DLD1 (cell line): ENCODE measurements at regions not wholly inside any gene's neighbourhood (a gene's known extent, or its start where the extent isn't known, plus 50 kb on each side); places are given as distances from the start of the nearest gene placed in this dataset.
"Not testable (repeated sequence)": the region's sequence is repeated elsewhere in the genome, so short reads cannot be mapped to it uniquely, and the experiment has no call there.

ENCODE experiments used
- in situ Hi-C: cut with HindIII; loops from 2 replicates; pipeline ENCODE4 v1.10.0; 2017; ENCODE audit warnings: low sequenced_read_pairs

DNA sequence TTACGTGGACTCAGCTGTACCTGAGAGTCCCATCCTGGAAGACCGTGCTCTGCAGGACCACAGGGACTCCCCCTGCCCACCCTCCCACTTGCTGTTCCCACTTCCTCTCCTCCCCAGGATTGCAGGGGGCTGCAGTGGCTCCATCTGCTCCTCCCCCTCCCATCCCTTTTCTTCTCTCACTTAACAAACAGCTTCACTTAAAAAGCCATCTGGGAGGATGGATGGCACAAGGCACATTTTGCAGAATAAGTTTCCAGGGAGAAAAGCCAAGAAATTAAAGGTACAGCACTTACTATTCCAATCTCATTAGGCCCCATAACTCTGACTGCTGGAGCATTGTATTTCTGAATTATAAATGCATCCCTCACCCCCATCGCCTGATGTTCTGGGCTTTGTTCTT lies 458.7 kb downstream of the PTPRU start:
- in situ Hi-C loops = no loop called here

DNA sequence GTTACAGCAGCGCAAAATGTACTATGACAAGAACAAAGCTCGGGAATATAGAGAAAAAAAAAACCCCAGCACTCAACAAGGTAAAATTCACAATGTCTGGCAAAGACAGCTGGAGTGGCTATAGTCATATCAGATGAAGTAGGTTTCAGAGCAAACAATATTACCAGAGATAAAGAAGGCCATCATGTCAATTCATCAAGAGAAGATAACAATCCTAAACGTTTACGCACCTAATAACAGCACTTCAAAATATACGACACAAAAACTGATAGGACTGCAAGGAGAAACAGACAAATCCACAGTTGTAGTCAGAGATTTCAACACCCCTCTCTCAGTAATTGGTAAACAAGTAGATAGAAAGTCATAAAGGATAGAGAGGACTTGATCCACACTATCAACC lies 455.2 kb downstream of the PTPRU start:
- in situ Hi-C loops = no loop called here

DNA sequence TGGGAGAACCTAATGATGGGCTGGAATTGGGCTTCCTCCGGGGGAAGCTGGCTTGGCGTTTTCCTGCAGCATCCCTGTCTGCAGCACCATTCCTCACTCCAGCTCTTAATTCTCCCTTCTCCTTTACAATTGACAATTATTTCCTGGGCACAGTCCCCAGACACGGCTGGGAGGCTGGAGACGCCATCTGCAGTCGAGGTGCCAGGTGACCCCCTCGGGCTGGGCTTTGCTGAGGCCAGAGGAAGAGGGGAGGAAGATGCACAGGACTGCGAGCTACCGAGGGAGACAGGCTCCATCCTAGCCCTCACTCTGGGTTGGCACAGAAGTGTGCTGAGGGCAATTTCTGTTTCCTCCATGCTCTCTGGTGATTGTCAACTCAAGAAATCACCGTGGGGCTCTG lies 453.8 kb downstream of the PTPRU start:
- in situ Hi-C loops = no loop called here

DNA sequence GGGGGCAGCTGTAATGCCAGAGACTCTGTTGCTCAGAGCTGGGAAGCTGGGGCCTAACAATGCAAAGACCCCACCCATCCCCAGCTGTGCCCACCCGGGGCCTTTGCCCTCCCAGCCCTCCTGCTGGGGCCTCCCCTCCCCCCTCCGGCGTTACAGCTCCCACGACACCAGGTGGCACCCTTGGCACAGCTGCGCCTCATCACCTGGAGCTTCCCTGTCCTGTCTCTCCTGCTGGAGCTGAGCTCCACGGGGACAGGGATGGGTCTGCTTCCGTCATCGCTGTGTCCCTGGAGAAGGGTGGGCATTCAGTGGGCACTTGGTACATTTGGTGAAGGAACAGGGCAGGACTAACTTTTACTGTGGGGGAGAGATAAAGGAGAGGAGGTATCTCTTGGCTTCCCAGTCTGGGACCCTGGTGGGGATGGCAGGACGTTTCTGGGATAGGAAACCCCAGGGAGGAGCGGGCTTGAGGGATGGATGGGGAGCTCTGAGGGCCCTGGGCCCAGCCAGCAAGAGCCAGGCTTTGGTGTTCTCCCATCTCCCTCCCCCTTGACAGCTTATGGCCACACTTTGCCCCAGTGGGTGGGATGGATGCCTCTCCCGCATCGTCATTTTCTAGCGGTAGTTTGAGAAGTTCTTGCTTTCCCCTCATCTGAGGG lies 453.2 kb downstream of the PTPRU start:
- in situ Hi-C loops = no loop called here

DNA sequence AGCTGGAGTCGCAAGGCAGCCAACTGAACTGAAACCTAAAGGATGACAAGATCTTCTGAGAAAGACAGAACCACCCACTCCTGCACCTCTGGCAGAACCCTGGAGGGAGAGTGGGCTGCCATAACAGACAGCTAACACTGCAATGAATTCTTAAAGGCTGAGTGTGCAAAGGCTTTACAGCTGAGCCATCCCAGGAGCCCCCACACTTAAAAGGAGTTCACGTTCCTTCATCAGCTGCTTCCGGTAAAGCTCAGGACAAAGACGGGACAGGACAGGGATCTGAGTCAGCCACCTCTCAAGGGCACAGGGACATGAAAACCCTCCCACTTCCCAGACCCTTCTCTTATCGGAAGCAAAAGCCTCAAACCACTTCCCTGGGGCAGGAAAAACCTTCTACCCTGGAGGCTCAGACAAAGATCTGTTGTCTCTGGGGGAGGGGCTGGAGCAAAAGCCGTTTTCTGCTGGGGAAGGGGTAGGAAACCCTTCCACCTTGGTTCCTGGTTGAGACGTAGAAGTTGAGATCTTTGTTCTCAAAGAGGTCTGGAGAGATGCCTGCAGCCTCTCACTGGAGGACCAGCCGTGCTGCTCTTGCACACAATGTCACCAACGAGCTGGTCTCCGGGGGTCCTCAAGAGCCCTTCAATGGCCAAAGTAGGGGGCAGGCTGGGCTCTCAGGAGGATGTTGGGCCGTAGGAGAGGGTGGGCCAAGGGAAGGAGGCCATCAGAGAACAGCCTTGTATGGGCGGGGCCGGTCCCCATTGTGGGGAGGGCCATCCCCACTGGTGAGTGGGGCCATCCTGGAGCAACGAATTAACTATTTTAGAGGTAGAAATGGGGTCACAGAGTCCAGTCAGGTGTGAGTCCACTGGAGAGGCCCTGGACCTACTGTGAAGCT lies 452.4 kb downstream of the PTPRU start:
- in situ Hi-C loops = no loop called here

DNA sequence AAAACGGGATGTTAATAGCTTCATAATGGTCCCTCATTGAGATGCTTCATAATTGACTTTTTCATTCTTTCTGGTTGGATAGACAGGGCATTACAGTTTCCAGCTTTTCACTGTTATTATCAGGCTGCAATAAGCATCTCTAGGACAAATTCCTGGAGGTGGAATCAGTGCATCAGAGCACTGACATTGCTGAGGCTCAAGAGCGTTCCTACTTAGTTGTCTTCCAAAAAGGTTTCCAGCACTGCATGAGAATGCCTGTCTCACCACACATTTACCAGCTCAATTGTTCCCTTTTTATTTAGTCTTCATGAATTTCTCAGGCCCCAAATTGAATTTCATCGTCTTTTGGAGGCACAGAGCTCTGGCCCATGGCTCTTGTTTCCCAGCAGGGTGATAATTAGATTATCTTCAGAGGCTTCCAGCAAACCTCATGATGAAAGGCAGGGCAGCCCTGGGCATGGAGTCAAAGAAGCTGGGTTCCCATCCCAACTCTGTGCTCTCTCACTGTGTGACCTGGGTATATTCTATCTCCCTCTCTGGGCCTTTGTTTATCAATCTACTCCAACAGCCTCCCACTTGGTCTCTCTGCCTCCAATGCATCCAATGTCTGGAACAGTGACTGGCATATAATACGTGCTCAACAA lies 451.4 kb downstream of the PTPRU start:
- in situ Hi-C loops = no loop called here

DNA sequence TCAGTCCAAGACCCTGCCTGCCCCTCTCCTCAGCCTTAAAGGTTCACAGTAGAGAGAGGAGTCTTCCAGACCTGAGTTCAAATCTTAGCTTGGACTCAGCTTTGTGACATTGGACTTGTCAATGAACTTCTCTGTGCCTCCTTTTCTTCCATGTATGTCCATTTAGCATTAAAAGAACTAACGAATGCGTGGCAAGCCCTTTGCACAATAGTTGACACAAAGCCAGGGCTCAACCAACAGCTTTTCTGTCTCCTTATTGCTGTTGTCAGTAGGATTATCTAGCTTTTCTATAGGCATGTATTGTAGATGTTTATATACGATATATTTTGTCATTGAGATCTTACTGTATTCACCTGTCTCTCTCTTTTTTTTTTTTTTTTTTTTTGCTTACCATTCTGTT lies 450.8 kb downstream of the PTPRU start:
- in situ Hi-C loops = no loop called here

DNA sequence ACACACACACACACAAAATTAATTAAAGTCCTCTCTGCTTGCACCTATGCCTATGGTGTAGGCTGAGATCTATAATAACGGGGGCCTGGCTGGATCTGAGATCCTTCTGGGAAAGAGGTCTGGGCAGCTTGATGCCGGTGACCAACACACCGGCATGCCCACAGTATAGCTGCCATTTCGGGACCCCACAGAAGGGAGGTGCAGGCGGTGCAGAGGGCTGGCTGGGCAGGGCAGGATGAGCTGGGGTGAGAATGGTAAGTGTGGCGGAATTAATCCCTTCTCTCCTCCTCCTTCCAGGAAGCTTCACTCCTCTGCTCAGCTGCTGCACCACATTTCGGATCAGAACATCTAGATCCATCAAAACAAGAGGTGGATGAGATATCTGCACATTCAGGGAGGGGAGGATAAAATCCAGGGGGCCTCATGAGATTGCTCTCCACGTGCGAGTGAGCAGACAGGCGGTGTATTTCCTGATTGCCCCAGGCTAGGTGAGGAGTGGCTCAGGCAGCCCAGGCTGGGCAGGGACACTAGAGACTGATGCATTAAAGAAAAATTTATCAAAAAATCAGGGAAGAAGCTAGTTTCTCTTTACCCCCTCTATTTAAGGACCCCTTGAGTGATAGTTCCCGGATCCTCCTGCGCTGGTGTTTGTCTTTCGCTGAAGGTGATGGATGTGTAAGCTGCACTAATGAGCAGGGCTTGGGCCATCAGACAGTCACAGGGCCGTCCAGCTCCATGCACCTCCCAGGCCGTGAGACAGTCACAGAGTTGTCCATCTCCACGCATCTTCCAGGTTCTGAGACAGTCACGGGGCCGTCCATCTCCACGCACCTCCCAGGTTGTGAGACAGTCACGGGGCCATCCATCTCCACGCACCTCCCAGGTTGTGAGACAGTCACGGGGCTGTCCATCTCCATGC lies 449.9 kb downstream of the PTPRU start:
- in situ Hi-C loops = no loop called here

DNA sequence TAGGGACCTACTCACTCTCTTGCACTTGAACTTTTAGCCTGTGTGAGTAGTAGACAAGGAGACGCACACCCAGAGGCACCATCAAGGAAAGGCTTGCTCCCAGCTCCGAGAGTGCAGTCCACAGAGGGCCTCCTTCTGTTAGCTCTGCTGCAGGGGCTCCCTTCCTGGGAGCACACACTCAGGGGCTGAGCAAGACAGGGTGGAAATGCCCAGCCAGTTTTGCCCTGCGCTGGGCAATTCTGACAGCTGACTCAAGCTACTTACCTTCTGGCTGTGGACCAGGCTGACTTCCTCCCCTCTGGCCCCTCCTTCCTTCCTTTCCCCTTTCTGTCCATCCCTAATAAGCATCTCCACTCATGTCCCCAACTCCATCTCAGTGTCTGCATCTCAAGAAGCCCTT lies 449.1 kb downstream of the PTPRU start:
- in situ Hi-C loops = no loop called here

DNA sequence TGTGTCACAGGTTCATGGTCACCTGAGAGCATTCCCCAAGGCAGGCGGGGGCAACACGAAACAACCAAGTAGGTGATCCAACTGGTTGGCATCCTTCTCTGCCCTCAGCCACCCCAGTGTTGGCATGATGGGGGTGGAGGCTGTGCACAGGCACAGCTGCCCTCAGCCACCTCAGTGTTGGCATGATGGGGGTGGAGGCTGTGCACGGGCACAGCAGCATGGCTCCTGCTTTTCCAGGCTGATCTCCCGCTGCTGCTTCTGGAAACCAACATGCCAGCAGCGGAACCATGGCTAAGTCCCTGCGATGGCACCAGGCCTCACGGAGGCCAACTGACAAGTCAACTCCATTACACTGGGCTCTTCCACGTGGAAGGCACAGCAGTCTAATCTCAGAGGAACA lies 447.8 kb downstream of the PTPRU start:
- in situ Hi-C loops = no loop called here

DNA sequence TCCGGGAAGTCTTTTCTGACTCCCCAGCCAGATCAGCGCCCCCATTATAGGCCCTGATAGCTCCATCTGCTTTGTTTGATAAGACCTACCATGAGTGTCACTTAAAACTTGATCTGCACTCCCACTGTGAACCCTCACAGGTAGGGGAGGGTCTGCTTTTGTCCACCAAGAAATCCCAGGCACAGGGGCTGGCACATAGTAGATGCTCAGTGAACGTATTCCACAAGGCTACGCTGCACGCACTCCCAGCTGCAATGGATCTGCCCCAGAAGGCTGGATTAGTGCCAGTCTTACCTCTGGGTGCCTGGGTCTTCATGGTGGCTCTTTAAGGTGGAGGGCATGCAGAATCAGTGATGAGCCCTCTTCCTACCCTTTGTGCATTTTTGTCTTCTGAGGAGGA lies 447.1 kb downstream of the PTPRU start:
- in situ Hi-C loops = no loop called here

DNA sequence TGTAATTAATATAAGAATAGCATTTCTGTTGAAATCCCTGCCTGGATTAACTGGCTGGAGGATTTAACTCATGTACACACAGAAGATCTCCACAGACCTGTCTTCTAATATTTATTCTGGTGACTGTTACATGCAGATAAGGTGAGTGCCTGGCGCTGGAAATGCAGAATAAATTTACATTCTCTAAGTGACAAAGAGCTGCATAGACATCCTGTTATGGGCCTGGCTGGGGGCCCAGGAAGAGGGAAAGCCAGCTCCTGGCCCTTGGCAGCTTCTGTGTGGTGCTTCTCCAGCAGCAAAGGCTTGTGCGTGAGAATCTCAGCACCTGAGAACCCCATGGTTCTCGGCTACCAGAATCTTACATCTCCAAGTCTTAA lies 446.6 kb downstream of the PTPRU start:
- in situ Hi-C loops = no loop called here

DNA sequence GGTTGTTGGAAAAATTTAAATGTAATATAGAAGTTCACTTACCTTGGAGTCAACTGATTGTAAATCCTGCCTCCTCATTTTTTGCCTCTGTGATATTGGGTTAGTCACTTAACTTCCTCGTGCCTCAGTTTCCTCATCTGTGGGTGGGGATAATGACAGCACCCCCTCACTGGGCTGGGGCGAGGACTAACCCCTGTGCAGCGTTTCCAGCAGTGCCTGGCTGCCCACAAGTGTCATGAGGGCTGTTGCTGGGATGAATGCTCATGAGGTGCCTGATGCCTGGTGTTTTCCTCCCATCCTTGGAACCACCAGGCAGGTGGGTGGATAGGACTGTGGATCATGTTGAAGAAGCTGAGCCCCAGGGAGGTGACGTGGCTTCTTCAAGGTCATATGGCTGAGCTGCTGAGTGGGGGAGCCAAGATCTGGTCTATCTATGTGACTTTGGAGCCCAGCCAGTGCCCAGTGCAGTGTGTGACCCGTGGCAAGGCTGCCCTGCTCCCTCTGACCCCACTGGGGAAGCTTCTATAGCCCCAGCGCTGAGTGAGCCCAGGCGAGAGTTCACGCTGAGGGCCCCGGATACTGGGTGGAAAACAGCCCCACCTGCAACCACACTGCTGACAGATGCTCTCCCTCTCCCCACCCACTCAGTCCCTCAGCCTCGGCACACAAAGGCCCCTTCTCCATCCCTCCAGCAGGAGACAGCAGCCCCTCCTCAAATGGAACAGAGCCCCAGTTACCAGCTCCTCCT lies 446.0 kb downstream of the PTPRU start:
- in situ Hi-C loops = no loop called here

DNA sequence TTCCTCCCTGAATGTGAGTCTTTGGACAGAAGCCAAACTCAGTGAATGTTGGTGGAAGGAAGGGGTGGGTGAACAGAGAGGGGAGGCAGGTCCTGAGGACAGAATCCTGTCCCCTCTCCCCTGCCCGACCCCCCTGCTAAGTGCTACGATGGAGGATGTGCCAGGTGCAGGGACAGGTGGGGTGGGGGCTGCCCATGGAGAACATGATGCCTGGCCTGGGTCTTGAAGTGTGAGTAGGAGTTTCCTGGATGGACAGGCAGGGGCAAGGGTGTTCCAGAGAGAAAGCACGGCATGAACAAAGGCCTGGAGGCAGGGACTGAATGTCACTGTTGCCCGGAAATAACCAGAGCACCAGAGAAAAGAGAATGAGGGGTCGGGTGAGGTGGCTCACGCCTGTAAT lies 445.1 kb downstream of the PTPRU start:
- in situ Hi-C loops = not testable (repeated sequence)

DNA sequence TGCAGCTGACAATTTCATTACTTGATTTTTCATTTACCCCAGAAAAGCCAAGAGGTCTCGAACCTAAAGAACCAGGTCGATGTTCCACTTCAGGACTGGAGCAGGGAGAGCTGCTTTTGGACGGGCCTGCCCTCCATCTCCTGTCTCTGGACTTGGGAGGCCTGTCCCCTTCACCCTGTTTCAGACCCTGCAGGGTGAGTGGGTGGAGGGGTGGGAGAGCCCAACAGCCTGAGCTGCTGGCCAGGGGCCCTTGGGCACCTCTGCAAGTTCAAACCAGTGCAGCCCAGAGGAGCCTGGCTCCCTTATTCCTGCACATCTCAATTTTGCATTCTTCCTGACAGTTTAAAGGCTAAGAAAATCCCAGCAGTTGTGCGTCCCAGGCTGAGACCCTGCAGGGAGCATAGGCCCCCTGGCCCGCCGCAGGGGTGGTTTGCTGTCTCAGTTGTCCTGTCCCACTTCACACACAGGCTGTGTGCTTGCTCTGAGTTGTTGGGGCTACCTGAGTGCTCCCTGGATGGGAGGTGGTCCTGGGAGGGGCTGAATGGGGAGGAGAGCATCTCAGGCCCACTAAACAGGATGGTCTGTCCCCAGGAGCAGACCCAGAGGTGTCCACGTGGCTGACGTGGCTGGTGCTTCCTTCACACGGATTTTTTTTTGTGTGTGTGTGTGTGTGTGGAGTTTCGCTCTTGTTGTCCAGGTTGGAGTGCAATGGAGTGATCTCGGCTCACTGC lies 443.7 kb downstream of the PTPRU start:
- in situ Hi-C loops = no loop called here

DNA sequence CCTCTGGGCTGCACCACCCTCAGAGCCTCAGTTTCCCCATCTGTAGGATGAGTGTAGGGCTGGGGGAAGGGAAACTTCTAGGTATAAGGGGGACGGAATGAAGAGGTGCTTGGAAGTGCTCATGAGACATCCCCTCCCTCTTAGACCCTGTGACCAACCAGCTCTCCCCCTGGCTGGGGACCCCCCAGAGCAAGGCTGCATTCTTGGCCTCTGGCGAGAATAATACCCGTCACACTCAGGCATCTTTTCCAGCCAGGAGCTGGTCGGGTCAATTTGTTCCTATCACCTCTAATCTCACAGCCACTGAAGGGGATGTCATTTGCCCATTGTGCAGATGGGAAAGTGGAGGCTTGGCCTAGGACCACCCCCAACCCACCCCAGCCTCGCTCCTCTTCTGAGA lies 443.0 kb downstream of the PTPRU start:
- in situ Hi-C loops = no loop called here

DNA sequence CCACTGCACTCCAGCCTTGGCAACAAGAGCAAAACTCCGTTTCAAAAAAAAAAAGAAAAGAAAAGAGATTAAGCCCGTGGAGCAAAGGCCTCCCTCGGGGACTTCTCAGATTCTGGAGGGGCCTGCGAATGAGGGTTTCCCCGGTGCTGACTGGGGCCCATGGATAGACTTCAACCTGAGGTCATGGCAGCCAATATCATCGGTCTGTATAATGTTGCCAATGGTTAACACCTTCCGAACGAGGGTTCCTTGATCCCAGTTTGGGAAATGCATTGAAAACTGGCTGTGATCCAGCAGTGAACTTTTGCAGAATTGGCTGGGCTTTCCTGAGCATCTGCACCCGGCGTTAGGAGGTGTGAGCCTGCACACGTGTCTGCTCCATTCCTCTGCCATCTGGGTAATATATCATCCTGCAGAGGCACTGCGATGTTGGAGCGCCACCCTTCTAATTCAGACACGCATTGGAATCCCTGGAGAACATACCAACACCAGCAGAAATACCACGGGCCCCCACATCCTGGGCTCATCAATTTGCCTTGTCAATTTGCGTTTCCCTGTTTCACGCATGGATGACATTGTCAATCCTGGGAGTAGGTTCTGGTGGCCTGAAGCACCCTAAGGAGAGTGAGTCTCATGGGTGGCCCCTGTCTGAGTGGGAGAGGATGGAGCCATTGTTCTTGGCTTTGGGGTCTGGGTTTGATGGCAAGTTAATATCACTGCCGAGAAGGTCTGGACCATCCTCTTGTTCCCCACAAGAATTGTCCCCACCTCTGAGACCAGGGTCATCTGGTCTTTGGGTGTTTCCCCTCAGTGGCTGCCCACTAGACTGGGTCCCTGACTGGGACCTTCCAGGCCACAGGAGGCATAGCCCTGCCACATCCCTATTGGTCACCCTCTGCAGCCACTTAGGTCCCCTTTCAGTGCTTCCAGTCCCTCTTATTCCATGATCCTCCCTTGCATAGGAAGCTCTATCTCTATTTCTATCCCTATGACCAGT lies 441.0 kb downstream of the PTPRU start:
- in situ Hi-C loops = no loop called here

DNA sequence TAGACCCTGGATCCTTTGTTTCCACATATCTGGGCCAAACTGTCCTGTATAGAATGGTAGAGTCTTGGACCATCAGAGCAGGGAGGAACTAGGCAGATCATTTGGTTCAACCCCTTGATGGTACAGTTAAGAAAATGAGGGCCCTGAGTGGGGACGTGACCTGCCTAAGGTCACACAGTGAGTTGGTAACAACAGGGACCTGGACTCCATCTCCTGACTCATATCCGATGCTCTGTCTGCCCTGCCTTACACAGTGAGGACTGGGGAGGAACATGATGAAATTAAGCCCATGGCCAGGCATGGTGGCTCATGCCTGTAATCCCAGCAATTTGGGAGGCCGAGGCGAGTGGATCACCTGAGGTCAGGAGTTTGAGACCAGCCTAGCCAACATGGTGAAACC lies 440.2 kb downstream of the PTPRU start:
- in situ Hi-C loops = no loop called here
